K562 (cell line): ENCODE measurements at regions not wholly inside any gene's neighbourhood (a gene's known extent, or its start where the extent isn't known, plus 50 kb on each side); places are given as distances from the start of the nearest gene placed in this dataset.

Source experiments
- ATAC-seq: fragments of 200-7000 bp; cut with Tn5 transposase; 3 replicates; pipeline ENCODE4 v1.9.1; 2020; ENCODE audit warnings: moderate library complexity
- BruUV-seq: library from RNA; stranded (reverse); fragments of 400-500 nt; replicated peaks from 2 replicates; lab custom pipeline; 2021; lab: Mats Ljungman, UMichigan
- CTCF ChIA-PET: fragments of 300-600 bp; formaldehyde crosslinking; extraction: SDS; loops from one replicate; lab custom pipeline; 2021; ENCODE audit warnings: low intra/inter-chr PET ratio; lab: Yijun Ruan, JAX
- POLR2A ChIA-PET: fragments of 300-600, 350-650 bp; sonication (Branson Sonifier 250); formaldehyde crosslinking; extraction: SDS; loops from one replicate; lab custom pipeline; 2021; ENCODE audit warnings: antibody characterized with exemption, inconsistent platforms; lab: Yijun Ruan, JAX
- DNase-seq, 4 experiments: peaks; one replicate each; pipeline versions ENCODE4 v3.0.0 to v3.0.0-alpha.2; 2011 to 2018; ENCODE audit warnings: low spot score in 3 of 4, mixed read lengths in 3 of 4; ENCODE audit errors: extremely low read depth in 1 of 4
- FAIRE-seq: peaks from 2 replicates; lab custom pipeline; 2011; peaks lifted over from hg19 to GRCh38; lab: Jason Lieb, UNC
- H2AFZ ChIP-seq: 2 replicates; pipeline ENCODE4 v1.6.0; 2011; ENCODE audit warnings: low read depth, low read length, control low read depth, inconsistent platforms
- H3K27ac ChIP-seq: fragments of 200-600 bp; 3 replicates; pipeline ENCODE4 v1.8.0; 2011; ENCODE audit warnings: low read depth, mild to moderate bottlenecking, control low read depth, inconsistent platforms, low read length, moderate library complexity, mixed read lengths; ENCODE audit errors: extremely low read depth
- H3K27me3 ChIP-seq, 2 experiments: fragments of 300-600 bp in 1 of 2; 2 replicates in 1 of 2; 3 replicates in 1 of 2; pipeline versions ENCODE4 v1.6.0 to v1.8.0; 2011; ENCODE audit warnings: inconsistent platforms in 2 of 2, low read length in 2 of 2, mild to moderate bottlenecking in 1 of 2, mixed read lengths in 1 of 2, moderate library complexity in 1 of 2; ENCODE audit not compliant: control insufficient read depth in 2 of 2, insufficient read depth in 2 of 2
- H3K36me3 ChIP-seq: fragments of 300-600 bp; 3 replicates; pipeline ENCODE4 v1.8.0; 2011; ENCODE audit warnings: mild to moderate bottlenecking, low read length, inconsistent platforms; ENCODE audit not compliant: control insufficient read depth, insufficient read depth
- H3K4me1 ChIP-seq, 2 experiments: fragments of 200-600 bp in 1 of 2; replicated peaks in 1 of 2; 2 replicates in 1 of 2; 3 replicates in 1 of 2; pipeline versions ENCODE4 v1.5.1 to v1.8.0; 2011; ENCODE audit warnings: inconsistent platforms in 2 of 2, low read length in 2 of 2, mild to moderate bottlenecking in 1 of 2, mixed read lengths in 1 of 2, moderate library complexity in 1 of 2; ENCODE audit not compliant: control insufficient read depth in 2 of 2, insufficient read depth in 2 of 2
- H3K4me2 ChIP-seq: 2 replicates; pipeline ENCODE4 v1.6.1; 2011; ENCODE audit warnings: low read length, control low read depth, inconsistent platforms, mixed read lengths; ENCODE audit not compliant: insufficient read depth
- H3K4me3 ChIP-seq: fragments of 200-600 bp; sonication (generic), shearing (Covaris generic); 2 replicates; pipeline ENCODE4 v1.5.1; 2016; ENCODE audit warnings: control low read depth, inconsistent platforms
- H3K79me2 ChIP-seq: fragments of 200-600 bp; 3 replicates; pipeline ENCODE4 v1.8.0; 2011; ENCODE audit warnings: low read length, inconsistent platforms; ENCODE audit not compliant: control insufficient read depth, insufficient read depth
- H3K9ac ChIP-seq, 2 experiments: 2 replicates each; pipeline versions ENCODE4 v1.6.0 to v1.6.1; 2011; ENCODE audit warnings: low read depth in 2 of 2, low read length in 2 of 2, control low read depth in 1 of 2, inconsistent platforms in 1 of 2, mild to moderate bottlenecking in 1 of 2, mixed read lengths in 1 of 2; ENCODE audit not compliant: insufficient read depth in 1 of 2
- H3K9me1 ChIP-seq: one replicate; pipeline ENCODE4 v1.6.0; 2011; ENCODE audit warnings: inconsistent platforms, mild to moderate bottlenecking, low read length, moderate library complexity; ENCODE audit not compliant: control insufficient read depth, insufficient read depth
- H3K9me3 ChIP-seq: replicated peaks from 2 replicates; pipeline ENCODE4 v1.5.1; 2011; ENCODE audit warnings: low read depth, low read length, inconsistent platforms; ENCODE audit not compliant: control insufficient read depth, insufficient read depth
- H4K20me1 ChIP-seq: replicated peaks from 2 replicates; pipeline ENCODE4 v1.6.1; 2011; ENCODE audit warnings: low read length, inconsistent platforms, mixed read lengths; ENCODE audit not compliant: control insufficient read depth, insufficient read depth
- DDX20 ChIP-seq: fragments of 450-650 bp; IDR thresholded peaks from 2 replicates; pipeline ENCODE4 v1.6.1; 2016; ENCODE audit warnings: missing genetic modification characterization, low read depth, mild to moderate bottlenecking, missing compliant biosample characterization, moderate library complexity
- HDAC3 ChIP-seq: fragments of 450-650 bp; IDR thresholded peaks from 2 replicates; pipeline ENCODE4 v1.6.1; 2018; ENCODE audit warnings: borderline replicate concordance, mild to moderate bottlenecking, moderate library complexity; ENCODE audit not compliant: partially characterized antibody
- KAT7 ChIP-seq: sonication (generic); formaldehyde crosslinking; IDR thresholded peaks from 2 replicates; pipeline ENCODE4 v1.8.0; 2022; ENCODE audit warnings: missing genetic modification reagents, mild to moderate bottlenecking, borderline replicate concordance
- MYBL2 ChIP-seq, 2 experiments: fragments of 450-650 bp in 1 of 2; sonication (generic) in 1 of 2; formaldehyde crosslinking in 1 of 2; IDR thresholded peaks; 2 replicates each; pipeline versions ENCODE4 v1.6.1 to v1.8.1; 2017 to 2022; ENCODE audit warnings: borderline replicate concordance in 1 of 2, inconsistent platforms in 1 of 2, low read depth in 1 of 2, mild to moderate bottlenecking in 1 of 2, missing genetic modification reagents in 1 of 2, moderate library complexity in 1 of 2
- NEUROD1 ChIP-seq: fragments of 150-350 bp; IDR thresholded peaks from 2 replicates; pipeline ENCODE4 v1.6.1; 2014; ENCODE audit warnings: borderline replicate concordance, low read length, low read depth; ENCODE audit not compliant: partially characterized antibody
- RAD51 ChIP-seq: fragments of 450-650 bp; IDR thresholded peaks from 2 replicates; pipeline ENCODE4 v1.7.1; 2016; ENCODE audit warnings: low read depth, mild to moderate bottlenecking, borderline replicate concordance
- RB1 ChIP-seq: fragments of 450-650 bp; IDR thresholded peaks from 2 replicates; pipeline ENCODE4 v1.6.1; 2017; ENCODE audit warnings: low read depth, mild to moderate bottlenecking
- SMC3 ChIP-seq: conservative IDR thresholded peaks from 2 replicates; pipeline ENCODE4 v1.6.1; 2011; ENCODE audit warnings: low read depth, low read length, improper control_type of control experiment; ENCODE audit not compliant: insufficient read depth
- STAG1 ChIP-seq: sonication (generic); formaldehyde crosslinking; IDR thresholded peaks from 2 replicates; pipeline ENCODE4 v1.5.0; 2020; ENCODE audit warnings: missing genetic modification reagents, borderline replicate concordance
- ZBTB26 ChIP-seq: fragments of 450-650 bp; formaldehyde crosslinking; IDR thresholded peaks from 2 replicates; pipeline ENCODE4 v1.4.0; 2022; ENCODE audit warnings: missing genetic modification characterization
- ZNF507 ChIP-seq: conservative IDR thresholded peaks from 2 replicates; pipeline ENCODE4 v1.6.1; 2017; ENCODE audit warnings: missing genetic modification characterization, missing compliant biosample characterization
- ZNF764 ChIP-seq: fragments of 250-450 bp; sonication (Bioruptor Pico); IDR thresholded peaks from 2 replicates; pipeline ENCODE4 v1.4.0; 2020; ENCODE audit warnings: low read depth, mild to moderate bottlenecking, moderate library complexity
- WGBS: fragments of 100-300 bp; shearing (Covaris generic); methylation state at CpG from one replicate; pipeline ENCODE4 v1.1.6; 2016; ENCODE audit warnings: low coverage, mixed read lengths; ENCODE audit not compliant: insufficient coverage; ENCODE audit errors: missing lambda C conversion rate; 5-methylcytosine and 5-hydroxymethylcytosine counted together
- in situ Hi-C: fragments of 300-500 bp; cut with MboI; formaldehyde crosslinking; loops from 4 replicates; pipeline ENCODE4 v1.15.0; 2018; ENCODE audit warnings: inconsistent platforms, mixed read lengths
- intact Hi-C: fragments of 100-400 bp; cut with micrococcal nuclease; formaldehyde crosslinking; loops from 2 replicates; pipeline ENCODE4 v1.14.2; 2022
- TF ChIP-seq, protein P1 (sequence below): sonication (generic); formaldehyde crosslinking; IDR thresholded peaks from 2 replicates; pipeline ENCODE4 v1.8.0; 2022; ENCODE audit warnings: mild to moderate bottlenecking, missing genetic modification reagents

DNA sequence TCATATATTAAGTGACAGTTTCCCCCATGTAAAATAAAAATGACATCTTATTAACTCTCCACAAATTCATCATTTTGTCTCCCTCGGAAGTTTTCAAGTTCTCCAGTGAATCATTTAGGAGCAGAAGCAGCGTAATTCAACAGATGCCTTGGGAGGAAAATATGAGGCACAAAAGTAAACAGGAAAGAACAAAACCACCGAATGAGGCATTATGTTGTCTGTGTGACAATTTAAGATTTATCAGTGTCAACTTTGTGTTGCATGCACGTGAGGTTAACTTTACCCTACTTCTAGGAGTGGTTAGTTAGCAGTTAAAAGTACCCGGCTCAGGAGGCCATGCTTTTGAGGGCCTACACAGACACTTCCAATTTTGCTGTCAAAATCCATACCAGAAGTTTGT is 258.6 kb downstream of the IPO8 start:
- no peak overlapping the region for H3K4me2 ChIP-seq
- no peak overlapping the region for H3K4me3 ChIP-seq
- H3K27me3 ChIP-seq, result peaks cover 0 to 5% of the 10 kb centered on the region in 2 experiments; a peak in 1 of 5 replicates
- no peaks in the 10 kb centered on the region for H3K9me3 ChIP-seq
- ATAC-seq (no peak), DNase-seq (no peak)
- H3K9ac ChIP-seq, result no peak overlapping the region
- CTCF ChIA-PET, result no interaction called here
- intact Hi-C loops (no loop called here), in situ Hi-C loops (no loop called here)
- H3K9me1 ChIP-seq, result no peaks in the 10 kb centered on the region
- WGBS, result 0% methylated on average over 5 of the region's 5 CpGs
- no peak overlapping the region for H3K27ac ChIP-seq
- no peaks in the 10 kb centered on the region for H4K20me1 ChIP-seq
- H2AFZ ChIP-seq, result no peak overlapping the region
- no TSS peak for BruUV-seq
- no peaks in the 10 kb centered on the region for H3K79me2 ChIP-seq
- no peaks in the 10 kb centered on the region for H3K36me3 ChIP-seq
- TF ChIP-seq DDX20 (tag) (no peak), RB1 (no peak), RAD51 (no peak), ZNF507 (no peak), ZBTB26 (CRISPR knock-in tag) (no peak), SMC3 (no peak), KAT7 (no peak), MYBL2 (IDR thresholded peaks at IDR 0.05; ENCODE audit: low read depth) (no peak), MYBL2 (CRISPR knock-in tag; IDR thresholded peaks at IDR 0.05; ENCODE audit: borderline replicate concordance) (no peak), HDAC3 (no peak), NEUROD1 (no peak), ZNF764 (CRISPR knock-in tag) (no peak), STAG1 (no peak)
- TF ChIP-seq, protein P1, sequence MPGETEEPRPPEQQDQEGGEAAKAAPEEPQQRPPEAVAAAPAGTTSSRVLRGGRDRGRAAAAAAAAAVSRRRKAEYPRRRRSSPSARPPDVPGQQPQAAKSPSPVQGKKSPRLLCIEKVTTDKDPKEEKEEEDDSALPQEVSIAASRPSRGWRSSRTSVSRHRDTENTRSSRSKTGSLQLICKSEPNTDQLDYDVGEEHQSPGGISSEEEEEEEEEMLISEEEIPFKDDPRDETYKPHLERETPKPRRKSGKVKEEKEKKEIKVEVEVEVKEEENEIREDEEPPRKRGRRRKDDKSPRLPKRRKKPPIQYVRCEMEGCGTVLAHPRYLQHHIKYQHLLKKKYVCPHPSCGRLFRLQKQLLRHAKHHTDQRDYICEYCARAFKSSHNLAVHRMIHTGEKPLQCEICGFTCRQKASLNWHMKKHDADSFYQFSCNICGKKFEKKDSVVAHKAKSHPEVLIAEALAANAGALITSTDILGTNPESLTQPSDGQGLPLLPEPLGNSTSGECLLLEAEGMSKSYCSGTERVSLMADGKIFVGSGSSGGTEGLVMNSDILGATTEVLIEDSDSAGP (CRISPR knock-in tag), result no peak
- TF ChIP-seq, all 486 proteins: peak for 0
- no peaks in the 10 kb centered on the region for H3K4me1 ChIP-seq
- FAIRE-seq, result no peak
- POLR2A ChIA-PET, result no interaction called here
